ENCODE measurements at regions not wholly inside any gene's neighbourhood (a gene's known extent, or its start where the extent isn't known, plus 50 kb on each side); places are given as distances from the start of the nearest gene placed in this dataset.

DNA sequence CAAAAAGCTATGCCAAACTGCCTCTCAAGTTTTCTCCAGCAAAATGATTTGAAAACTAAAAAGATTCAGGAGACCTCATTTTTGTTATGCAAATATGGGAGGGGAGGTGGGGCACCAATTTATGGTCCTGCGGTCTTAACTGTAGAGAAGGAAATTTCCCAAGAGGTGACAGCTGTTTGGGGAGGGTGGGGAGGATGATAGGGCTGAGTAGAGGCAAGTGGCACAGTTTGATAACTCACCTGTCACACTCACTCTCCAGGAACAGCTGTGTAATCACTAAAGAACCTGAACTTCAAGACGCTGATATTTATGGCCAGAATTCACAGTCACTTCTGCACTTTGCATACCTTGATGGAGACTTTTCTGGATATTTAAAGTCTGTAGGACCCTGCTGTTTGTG lies 232.9 kb upstream of the STARD13 start:
- Histone ChIP-seq H3K4me3 (ENCODE audit: low read length in 2 of 2) (no peak overlapping the region), H3K9me3 (ENCODE audit: control insufficient read depth in 2 of 2, low read length in 2 of 2) (no peaks in the 10 kb centered on the region), H3K4me1 (ENCODE audit: control insufficient read depth, insufficient read depth, low read length) (no peaks in the 10 kb centered on the region)

GRCh38 chr13:33519561-33520467 lies 234.3 kb upstream of the STARD13 start:
- H3K27ac ChIP-seq (ENCODE audit: low read length), result no peak overlapping the region
- H3K4me3 ChIP-seq (ENCODE audit: low read length in 2 of 2), result no peak overlapping the region
- H3K36me3 ChIP-seq (ENCODE audit: control insufficient read depth in 2 of 2, insufficient read depth in 2 of 2, low read length in 2 of 2), result no peaks in the 10 kb centered on the region
- no peaks in the 10 kb centered on the region for H3K9me3 ChIP-seq (ENCODE audit: control insufficient read depth in 2 of 2, low read length in 2 of 2)
- no peak overlapping the region for H3K9ac ChIP-seq (ENCODE audit: low read length in 2 of 2)
- H3K27me3 ChIP-seq (ENCODE audit: control insufficient read depth in 1 of 2, insufficient read depth in 2 of 2, low read length in 2 of 2), result no peaks in the 10 kb centered on the region
- no peaks in the 10 kb centered on the region for H3K4me1 ChIP-seq (ENCODE audit: control insufficient read depth, insufficient read depth, low read length)

More for the DNA sequence above, 232.9 kb upstream of the STARD13 start:
- Histone ChIP-seq H3K36me3 (ENCODE audit: control insufficient read depth in 2 of 2, insufficient read depth in 2 of 2, low read length in 2 of 2) (no peaks in the 10 kb centered on the region), H3K9ac (ENCODE audit: low read length in 2 of 2) (no peak overlapping the region), H3K27me3 (ENCODE audit: control insufficient read depth in 1 of 2, insufficient read depth in 2 of 2, low read length in 2 of 2) (no peaks in the 10 kb centered on the region), H3K27ac (ENCODE audit: low read length) (no peak overlapping the region)

DNA sequence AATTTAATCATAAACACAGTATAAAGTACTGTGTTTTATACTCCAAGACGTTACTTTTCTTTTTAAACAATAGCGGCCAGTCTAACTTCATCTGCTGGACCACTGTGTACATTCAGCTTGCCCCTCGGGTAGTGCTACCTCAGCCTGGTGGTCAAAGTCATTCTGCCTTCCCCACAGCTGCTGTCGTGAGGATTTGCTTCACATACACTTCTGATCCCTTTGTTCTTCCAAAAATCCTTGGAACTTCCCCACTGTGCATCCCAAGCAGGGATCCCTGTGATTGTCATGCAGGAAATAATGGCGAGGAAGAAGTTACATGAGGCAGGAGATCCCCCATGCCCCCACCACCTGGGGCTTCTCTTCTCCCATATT lies 234.9 kb upstream of the STARD13 start:
- Histone ChIP-seq H3K4me3 (ENCODE audit: low read length in 2 of 2) (no peak overlapping the region), H3K27me3 (ENCODE audit: control insufficient read depth in 1 of 2, insufficient read depth in 2 of 2, low read length in 2 of 2) (no peaks in the 10 kb centered on the region), H3K27ac (ENCODE audit: low read length) (no peak overlapping the region), H3K9ac (ENCODE audit: low read length in 2 of 2) (no peak overlapping the region), H3K36me3 (ENCODE audit: control insufficient read depth in 2 of 2, insufficient read depth in 2 of 2, low read length in 2 of 2) (no peaks in the 10 kb centered on the region), H3K9me3 (ENCODE audit: control insufficient read depth in 2 of 2, low read length in 2 of 2) (no peaks in the 10 kb centered on the region), H3K4me1 (ENCODE audit: control insufficient read depth, insufficient read depth, low read length) (no peaks in the 10 kb centered on the region)

GRCh38 chr13:33524086-33524485 lies 238.5 kb upstream of the STARD13 start:
- Histone ChIP-seq H3K9ac (ENCODE audit: low read length in 2 of 2) (no peak overlapping the region), H3K4me1 (ENCODE audit: control insufficient read depth, insufficient read depth, low read length) (peaks cover 3% of the 10 kb centered on the region), H3K4me3 (ENCODE audit: low read length in 2 of 2) (no peak overlapping the region), H3K27ac (ENCODE audit: low read length) (no peak overlapping the region), H3K9me3 (ENCODE audit: control insufficient read depth in 2 of 2, low read length in 2 of 2) (no peaks in the 10 kb centered on the region), H3K36me3 (ENCODE audit: control insufficient read depth in 2 of 2, insufficient read depth in 2 of 2, low read length in 2 of 2) (no peaks in the 10 kb centered on the region), H3K27me3 (ENCODE audit: control insufficient read depth in 1 of 2, insufficient read depth in 2 of 2, low read length in 2 of 2) (no peaks in the 10 kb centered on the region)

- no peaks in the 10 kb centered on the region for H3K27me3 ChIP-seq (ENCODE audit: control insufficient read depth in 1 of 2, insufficient read depth in 2 of 2, low read length in 2 of 2)
- no peaks in the 10 kb centered on the region for H3K9me3 ChIP-seq (ENCODE audit: control insufficient read depth in 2 of 2, low read length in 2 of 2)
- no peak overlapping the region for H3K9ac ChIP-seq (ENCODE audit: low read length in 2 of 2)
- peaks cover 3% of the 10 kb centered on the region for H3K4me1 ChIP-seq (ENCODE audit: control insufficient read depth, insufficient read depth, low read length)
- H3K27ac ChIP-seq (ENCODE audit: low read length), result no peak overlapping the region
- no peaks in the 10 kb centered on the region for H3K36me3 ChIP-seq (ENCODE audit: control insufficient read depth in 2 of 2, insufficient read depth in 2 of 2, low read length in 2 of 2)
- no peak overlapping the region for H3K4me3 ChIP-seq (ENCODE audit: low read length in 2 of 2)
Measured at GRCh38 chr13:33525763-33526162, 240.2 kb upstream of the STARD13 start.

- no peak overlapping the region for H3K27ac ChIP-seq (ENCODE audit: low read length)
- no peaks in the 10 kb centered on the region for H3K9me3 ChIP-seq (ENCODE audit: control insufficient read depth in 2 of 2, low read length in 2 of 2)
- no peak overlapping the region for H3K4me3 ChIP-seq (ENCODE audit: low read length in 2 of 2)
- no peaks in the 10 kb centered on the region for H3K36me3 ChIP-seq (ENCODE audit: control insufficient read depth in 2 of 2, insufficient read depth in 2 of 2, low read length in 2 of 2)
- H3K9ac ChIP-seq (ENCODE audit: low read length in 2 of 2), result no peak overlapping the region
- H3K4me1 ChIP-seq (ENCODE audit: control insufficient read depth, insufficient read depth, low read length), result peaks cover 3% of the 10 kb centered on the region
- no peaks in the 10 kb centered on the region for H3K27me3 ChIP-seq (ENCODE audit: control insufficient read depth in 1 of 2, insufficient read depth in 2 of 2, low read length in 2 of 2)
Measured at GRCh38 chr13:33526718-33527117, 241.2 kb upstream of the STARD13 start.

DNA sequence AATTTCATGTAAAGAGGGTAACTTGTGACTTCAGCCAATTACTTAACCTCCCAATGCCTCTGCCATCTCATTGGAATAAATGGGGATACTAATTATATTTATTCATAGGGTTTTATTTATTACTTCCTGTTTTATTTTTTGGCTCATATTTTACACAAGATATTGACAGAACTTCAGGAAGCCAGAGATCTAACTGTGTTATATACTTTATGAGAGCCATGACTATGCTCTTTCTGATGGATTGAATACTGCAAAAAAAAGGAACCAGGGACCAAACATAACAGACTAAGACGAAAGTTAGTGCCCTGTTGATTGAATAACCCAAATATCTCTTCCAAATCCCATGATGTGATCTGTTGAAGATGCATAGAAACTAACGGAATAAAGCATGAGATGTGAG lies 243.3 kb upstream of the STARD13 start:
- no peak overlapping the region for H3K27ac ChIP-seq (ENCODE audit: low read length)
- no peaks in the 10 kb centered on the region for H3K9me3 ChIP-seq (ENCODE audit: control insufficient read depth in 2 of 2, low read length in 2 of 2)
- no peaks in the 10 kb centered on the region for H3K27me3 ChIP-seq (ENCODE audit: control insufficient read depth in 1 of 2, insufficient read depth in 2 of 2, low read length in 2 of 2)
- no peak overlapping the region for H3K9ac ChIP-seq (ENCODE audit: low read length in 2 of 2)
- no peak overlapping the region for H3K4me3 ChIP-seq (ENCODE audit: low read length in 2 of 2)
- peaks cover 3% of the 10 kb centered on the region for H3K4me1 ChIP-seq (ENCODE audit: control insufficient read depth, insufficient read depth, low read length)
- H3K36me3 ChIP-seq (ENCODE audit: control insufficient read depth in 2 of 2, insufficient read depth in 2 of 2, low read length in 2 of 2), result no peaks in the 10 kb centered on the region

DNA sequence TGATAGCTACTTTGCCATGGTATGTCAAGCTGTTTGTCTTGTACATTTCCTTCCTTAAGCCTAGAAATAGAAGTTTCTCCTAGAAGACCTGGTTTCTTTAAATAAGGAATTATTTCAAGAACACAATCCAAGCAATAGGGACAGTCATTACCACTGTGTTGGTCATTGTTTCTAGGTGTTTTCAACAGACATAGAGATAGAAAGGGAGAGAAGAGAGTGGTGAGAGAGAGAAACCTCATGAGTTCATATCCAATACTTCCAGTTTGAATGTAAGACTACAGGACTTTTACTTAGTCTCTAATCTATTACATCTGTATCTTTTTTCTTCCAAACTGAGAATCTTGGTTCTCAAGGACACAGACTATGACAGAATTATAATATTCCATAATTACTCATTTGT lies 245.9 kb upstream of the STARD13 start:
- Histone ChIP-seq H3K36me3 (ENCODE audit: control insufficient read depth in 2 of 2, insufficient read depth in 2 of 2, low read length in 2 of 2) (no peaks in the 10 kb centered on the region), H3K4me3 (ENCODE audit: low read length in 2 of 2) (no peak overlapping the region), H3K27ac (ENCODE audit: low read length) (no peak overlapping the region), H3K4me1 (ENCODE audit: control insufficient read depth, insufficient read depth, low read length) (no peaks in the 10 kb centered on the region), H3K9ac (ENCODE audit: low read length in 2 of 2) (no peak overlapping the region), H3K27me3 (ENCODE audit: control insufficient read depth in 1 of 2, insufficient read depth in 2 of 2, low read length in 2 of 2) (no peaks in the 10 kb centered on the region), H3K9me3 (ENCODE audit: control insufficient read depth in 2 of 2, low read length in 2 of 2) (no peaks in the 10 kb centered on the region)

DNA sequence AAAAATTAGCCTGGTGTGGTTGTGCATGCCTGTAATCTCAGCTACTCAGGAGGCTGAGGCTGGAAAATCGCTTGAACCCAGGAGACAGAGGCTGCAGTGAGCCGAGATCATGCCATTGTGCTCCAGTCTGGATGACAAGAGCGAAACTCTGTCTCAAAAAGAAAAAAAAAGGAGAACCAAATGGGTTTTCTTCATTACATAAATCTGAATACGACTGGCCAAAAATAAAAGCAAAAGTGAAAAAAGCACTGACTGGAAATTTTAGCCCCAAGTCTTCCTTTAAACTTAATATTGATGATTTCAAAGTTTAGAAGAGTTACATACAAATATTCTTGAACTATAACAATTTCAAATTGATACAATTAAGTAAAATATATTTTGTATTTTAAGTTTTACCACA lies 249.5 kb upstream of the STARD13 start:
- Histone ChIP-seq H3K27ac (ENCODE audit: low read length) (no peak overlapping the region), H3K4me1 (ENCODE audit: control insufficient read depth, insufficient read depth, low read length) (no peaks in the 10 kb centered on the region), H3K9ac (ENCODE audit: low read length in 2 of 2) (no peak overlapping the region), H3K27me3 (ENCODE audit: control insufficient read depth in 1 of 2, insufficient read depth in 2 of 2, low read length in 2 of 2) (no peaks in the 10 kb centered on the region), H3K36me3 (ENCODE audit: control insufficient read depth in 2 of 2, insufficient read depth in 2 of 2, low read length in 2 of 2) (no peaks in the 10 kb centered on the region), H3K4me3 (ENCODE audit: low read length in 2 of 2) (no peak overlapping the region), H3K9me3 (ENCODE audit: control insufficient read depth in 2 of 2, low read length in 2 of 2) (no peaks in the 10 kb centered on the region)

DNA sequence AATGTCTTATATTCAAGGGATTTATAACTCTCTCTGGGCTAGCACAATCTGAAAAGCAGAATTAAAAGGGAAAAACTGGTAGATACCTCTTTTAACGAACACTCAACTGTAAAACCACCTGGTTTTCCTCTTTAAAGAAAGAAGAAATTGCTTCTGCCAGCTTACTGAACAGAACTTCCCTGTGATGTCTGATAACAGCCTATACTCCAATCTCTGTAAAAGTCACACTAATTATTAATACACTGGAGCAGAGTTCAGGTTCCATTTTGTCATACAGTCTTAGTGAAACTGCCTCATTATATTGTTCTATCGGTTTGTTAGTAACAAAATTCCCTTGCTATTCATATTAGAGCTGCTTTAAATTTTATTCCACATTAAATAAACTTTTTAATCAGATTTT lies 251.0 kb upstream of the STARD13 start:
- H3K27ac ChIP-seq (ENCODE audit: low read length), result no peak overlapping the region

DNA sequence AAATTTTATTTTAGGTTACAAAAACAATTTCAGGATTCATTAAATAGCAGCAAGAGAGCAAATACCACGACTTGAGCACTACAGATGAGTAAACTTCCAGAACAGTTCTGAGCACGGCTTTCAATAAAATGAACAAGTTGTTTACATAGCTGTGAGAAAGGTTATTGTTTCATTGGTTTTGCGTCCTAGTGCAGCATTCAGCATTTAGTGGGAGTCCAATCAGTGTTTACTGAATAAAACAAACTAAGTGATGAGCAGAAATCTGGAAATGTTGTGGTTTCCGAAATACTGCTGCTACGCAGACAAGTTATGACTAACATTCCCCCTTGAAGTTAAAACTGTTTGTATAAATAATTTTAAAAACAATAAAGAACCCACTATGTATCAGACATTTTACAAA lies 251.5 kb upstream of the STARD13 start:
- Histone ChIP-seq H3K27ac (ENCODE audit: low read length) (peak overlapping the region; percentile 65), H3K27me3 (ENCODE audit: control insufficient read depth in 1 of 2, insufficient read depth in 2 of 2, low read length in 2 of 2) (no peaks in the 10 kb centered on the region), H3K9ac (ENCODE audit: low read length in 2 of 2) (peak overlapping the region in 1 of 2 donors; percentile 47), H3K4me1 (ENCODE audit: control insufficient read depth, insufficient read depth, low read length) (peaks cover 5% of the 10 kb centered on the region), H3K9me3 (ENCODE audit: control insufficient read depth in 2 of 2, low read length in 2 of 2) (no peaks in the 10 kb centered on the region), H3K4me3 (ENCODE audit: low read length in 2 of 2) (peak overlapping the region in 1 of 2 donors; percentile 33), H3K36me3 (ENCODE audit: control insufficient read depth in 2 of 2, insufficient read depth in 2 of 2, low read length in 2 of 2) (no peaks in the 10 kb centered on the region)

More for the DNA sequence above, 251.0 kb upstream of the STARD13 start:
- no peaks in the 10 kb centered on the region for H3K36me3 ChIP-seq (ENCODE audit: control insufficient read depth in 2 of 2, insufficient read depth in 2 of 2, low read length in 2 of 2)
- no peaks in the 10 kb centered on the region for H3K9me3 ChIP-seq (ENCODE audit: control insufficient read depth in 2 of 2, low read length in 2 of 2)
- no peak overlapping the region for H3K4me3 ChIP-seq (ENCODE audit: low read length in 2 of 2)
- no peak overlapping the region for H3K9ac ChIP-seq (ENCODE audit: low read length in 2 of 2)
- peaks cover 4% of the 10 kb centered on the region for H3K4me1 ChIP-seq (ENCODE audit: control insufficient read depth, insufficient read depth, low read length)
- no peaks in the 10 kb centered on the region for H3K27me3 ChIP-seq (ENCODE audit: control insufficient read depth in 1 of 2, insufficient read depth in 2 of 2, low read length in 2 of 2)

Measured in stomach smooth muscle (tissue), 2 donors.